ENCODE measurements at regions not wholly inside any gene's neighbourhood (a gene's known extent, or its start where the extent isn't known, plus 50 kb on each side); places are given as distances from the start of the nearest gene placed in this dataset.
A peak's percentile ranks its signal among the peaks of the same experiment; 100 is the strongest.
"Not testable (repeated sequence)": the region's sequence is repeated elsewhere in the genome, so short reads cannot be mapped to it uniquely, and the experiment has no call there.

DNA sequence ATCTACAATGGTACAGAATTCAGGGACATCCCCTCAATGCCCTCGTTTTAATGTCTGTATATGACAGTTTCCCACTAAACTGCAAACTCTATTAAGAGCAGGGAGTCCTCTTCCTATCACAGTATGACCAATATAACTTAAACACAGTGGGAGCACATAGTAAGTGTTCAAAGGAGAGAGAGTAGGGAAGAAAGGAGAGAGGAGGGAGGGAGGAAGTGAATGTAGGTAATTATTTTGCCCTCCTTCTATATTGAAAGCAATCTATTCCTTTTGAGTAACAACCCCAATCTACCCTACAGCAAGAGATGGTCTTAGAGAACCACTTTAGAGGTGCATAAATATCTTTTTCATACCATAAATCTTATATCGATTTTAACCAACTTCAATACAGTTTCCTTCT is 121.4 kb downstream of the MRPL39 start:
- DNase-seq, result no peak

DNA sequence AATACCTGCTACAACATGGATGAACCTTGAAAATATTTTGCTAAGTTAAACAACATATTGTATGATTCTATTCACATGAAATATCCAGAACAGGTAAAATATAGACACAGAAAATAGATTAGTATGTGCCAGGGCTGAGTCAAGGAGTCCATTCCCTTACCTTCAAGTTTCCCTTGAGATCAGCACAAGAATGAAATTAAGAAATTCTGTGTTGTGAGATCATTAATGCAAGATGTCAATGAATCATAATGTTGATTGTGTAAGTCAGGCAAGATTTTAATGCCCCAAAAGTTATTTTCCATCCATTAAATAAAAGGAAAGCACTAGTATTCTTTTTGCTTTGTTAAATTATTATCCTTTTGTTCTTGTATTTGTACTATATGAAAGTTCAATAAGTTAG is 139.4 kb downstream of the MRPL39 start:
- DNase-seq, result no peak

DNA sequence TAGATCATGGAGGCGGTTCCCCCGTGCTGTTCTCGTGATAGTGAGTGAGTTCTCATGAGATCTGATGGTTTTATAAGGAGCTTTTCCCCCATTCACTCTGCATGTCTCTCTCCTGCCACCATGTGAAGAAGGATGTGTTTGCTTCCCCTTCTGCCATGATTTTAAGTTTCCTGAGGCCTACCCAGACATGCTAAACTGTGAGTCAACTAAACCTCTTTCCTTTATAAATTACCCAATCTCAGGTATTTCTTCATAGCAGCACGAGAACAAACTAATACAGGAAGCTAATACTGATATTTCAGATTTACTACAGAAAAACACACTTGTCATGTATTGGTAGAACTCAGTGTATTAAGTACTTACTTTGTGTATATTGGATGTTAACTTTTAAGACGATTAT is 140.2 kb downstream of the MRPL39 start:
- not testable (repeated sequence) for DNase-seq

DNA sequence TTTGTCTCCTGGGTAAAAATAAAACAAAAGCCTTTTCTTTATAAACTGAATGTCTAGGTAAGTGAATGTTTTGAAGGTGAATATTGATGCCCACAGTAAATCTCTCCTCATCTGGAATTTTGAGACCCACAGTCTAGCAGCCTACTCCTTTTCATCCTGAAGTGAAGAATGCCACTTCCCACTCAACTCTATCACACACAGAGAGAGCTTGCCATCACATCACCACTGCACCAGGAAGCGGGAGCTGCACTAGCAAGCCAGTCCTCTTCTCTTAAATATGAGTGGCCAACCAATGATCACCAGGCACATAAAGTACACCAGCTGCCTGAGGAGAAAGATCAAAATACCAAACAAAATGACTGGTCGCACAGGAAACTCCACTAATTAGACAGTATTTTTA is 140.8 kb downstream of the MRPL39 start:
- no peak for DNase-seq

DNA sequence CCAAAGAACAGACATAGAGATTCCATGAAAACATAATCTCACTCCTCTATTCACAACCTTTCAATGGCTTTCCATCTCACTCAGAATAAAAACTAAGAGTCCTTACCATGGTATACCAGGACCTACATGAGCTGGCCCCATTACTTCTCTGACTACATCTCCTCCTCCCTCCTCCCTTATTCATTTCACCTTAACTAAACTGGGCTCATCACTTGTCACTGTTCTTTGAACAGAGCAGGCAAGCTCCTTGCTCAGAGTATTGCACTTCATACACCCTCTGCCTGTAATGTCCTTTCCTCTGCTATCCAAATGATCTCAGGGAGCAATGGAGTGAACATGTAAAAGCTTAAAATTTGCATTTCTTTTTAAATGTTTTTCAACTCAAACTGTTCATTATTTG is 142.0 kb downstream of the MRPL39 start:
- no peak for DNase-seq

DNA sequence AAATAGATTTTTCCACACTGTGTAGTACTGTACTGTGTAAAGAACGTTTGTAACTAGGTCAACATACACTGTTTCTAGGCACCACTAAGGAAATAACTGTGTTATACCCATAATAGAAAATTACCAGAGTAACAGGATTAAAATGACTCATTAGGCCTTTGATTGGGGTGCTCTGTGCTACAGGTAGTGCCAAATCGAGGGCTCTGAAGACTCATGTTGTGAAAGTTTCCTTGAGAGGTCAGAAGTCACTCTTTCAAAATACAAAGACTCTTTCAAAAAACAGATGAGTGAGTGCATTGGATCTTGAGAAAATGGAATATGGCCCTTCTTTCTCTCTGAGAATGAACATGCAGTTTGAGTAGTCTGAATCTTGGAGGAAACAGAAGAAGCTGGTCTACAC is 143.0 kb downstream of the MRPL39 start:
- DNase-seq, result peak; percentile 59

DNA sequence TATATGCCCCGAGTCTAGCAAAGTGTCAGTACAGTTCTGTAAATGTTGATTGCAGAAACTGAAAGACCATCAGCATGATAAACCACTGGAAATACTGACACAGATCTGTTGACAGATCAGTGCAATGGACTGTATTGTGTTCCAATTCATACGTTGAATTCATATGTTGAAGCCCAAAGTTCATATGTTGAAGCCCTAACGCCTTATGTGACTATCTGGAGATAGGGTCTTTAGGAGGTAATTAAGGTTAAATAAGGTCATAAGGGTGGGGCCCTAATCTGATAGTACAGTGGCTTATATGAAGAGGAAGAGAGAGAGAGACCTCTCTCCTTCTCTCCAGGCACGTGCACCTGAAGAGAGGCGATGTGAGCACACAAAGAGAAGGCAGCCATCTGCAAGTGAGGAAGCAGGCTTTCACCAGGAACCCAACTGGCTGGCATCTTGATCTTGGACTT is 144.7 kb downstream of the MRPL39 start:
- no peak for DNase-seq

DNA sequence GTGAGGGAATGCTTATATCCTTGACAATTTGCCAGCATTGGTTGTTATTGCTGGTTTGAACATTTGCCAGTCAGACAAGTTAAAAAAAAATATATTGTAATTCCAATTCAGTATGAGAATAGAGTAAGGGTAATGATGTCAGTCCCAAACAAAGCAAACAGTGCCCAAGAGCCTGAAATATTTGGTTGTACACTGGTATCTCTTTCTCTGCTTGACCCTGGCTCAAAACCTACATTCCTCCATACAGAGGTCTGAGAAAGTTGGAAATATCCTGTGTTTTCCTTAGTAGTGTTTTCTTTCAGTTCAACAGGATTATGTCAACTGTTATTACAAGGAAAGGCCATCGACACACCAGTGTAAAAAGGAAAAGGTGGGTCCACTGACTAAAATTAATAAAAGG is 145.6 kb downstream of the MRPL39 start:
- no peak for DNase-seq

DNA sequence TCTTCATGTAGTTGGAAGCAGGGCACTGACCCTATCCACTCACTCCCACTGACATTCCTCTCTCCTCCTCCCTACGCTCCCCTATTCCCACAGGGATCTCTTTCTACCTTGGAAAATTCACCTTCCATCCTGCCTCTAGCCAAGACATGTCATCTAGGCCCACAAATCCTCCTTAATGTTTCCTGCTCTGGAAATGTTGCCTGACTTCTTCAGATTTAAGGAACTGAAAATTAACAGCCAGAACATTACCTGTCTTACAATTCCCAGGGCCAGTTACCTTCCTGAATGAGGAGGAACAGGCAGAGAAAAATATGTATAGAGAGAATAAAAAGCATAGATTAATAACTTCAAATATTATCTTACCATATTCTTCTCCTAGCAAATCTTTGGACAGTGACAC is 147.3 kb downstream of the MRPL39 start:
- DNase-seq, result no peak

DNA sequence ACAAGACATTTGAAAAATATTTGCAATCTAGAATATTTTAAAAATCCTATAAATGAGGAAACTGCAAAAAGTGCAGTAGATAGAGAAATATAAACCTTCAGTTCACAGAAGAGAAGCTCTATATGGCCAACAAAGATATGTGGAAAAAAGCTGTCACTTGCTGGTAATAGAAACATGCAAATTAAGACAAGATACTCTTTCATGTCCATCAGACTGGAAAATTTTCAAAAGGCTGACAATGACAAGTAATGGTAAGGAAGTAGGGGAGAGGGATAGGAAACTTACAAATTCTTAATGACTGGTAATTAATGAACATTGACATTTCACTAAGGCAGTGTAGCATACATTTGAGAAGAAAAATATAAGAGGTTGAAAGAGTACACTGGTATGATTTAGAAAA is 147.9 kb downstream of the MRPL39 start:
- no peak for DNase-seq

DNA sequence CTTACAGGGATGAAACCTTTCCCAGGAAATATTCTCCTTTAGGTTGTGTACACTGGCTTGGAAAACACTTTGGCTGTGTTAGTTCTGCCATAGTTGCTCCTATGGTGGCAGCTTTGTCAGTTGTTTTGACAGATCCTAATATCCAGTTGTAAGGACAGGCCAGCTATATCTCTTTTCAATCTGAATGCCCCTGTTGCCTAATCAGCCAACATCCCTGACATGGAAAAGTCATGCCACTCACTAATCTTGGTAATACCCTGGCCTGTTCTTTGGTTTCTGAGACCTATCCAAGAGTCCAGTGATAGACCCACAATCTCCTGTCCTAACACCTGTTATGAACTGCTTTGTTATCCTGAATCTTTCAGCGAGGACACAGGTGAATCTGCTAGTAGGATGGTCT is 148.8 kb downstream of the MRPL39 start:
- DNase-seq, result no peak

DNA sequence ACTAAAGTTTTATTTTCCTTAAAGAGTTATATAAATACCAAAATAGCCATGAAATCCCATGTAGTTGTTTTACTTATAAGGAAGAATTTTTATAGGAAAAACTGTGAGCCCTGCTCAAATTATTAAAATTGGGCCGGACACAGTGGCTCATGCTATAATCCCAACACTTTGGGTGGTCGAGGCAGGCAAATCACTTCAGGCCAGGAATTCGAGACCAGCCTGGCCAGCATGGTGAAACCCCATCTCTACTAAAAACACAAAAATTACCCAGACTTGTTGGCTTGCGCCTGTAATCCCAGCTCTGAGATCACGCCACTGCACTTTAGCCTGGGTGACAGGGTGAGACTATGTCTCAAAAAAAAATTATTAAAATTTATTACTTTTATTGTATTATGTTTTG is 149.3 kb downstream of the MRPL39 start:
- no peak for DNase-seq

DNA sequence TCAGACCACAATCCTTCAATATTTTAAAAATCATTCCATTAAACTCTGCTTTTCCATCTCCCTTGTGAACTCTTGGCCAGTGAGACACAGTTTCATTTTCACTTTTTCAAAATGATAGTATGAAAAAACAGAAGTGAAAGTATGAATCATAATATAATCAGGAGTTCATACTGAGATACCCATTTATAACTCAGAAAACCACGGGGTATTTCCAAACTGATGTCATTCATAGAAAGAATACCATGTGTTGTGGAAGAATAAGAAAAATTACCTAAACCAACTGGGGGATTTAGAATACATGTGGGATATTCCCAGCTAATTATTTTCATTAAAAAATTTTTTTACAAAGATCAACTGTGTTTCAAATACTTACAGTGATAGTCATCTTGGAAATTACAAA is 149.9 kb downstream of the MRPL39 start:
- DNase-seq, result peak; percentile 82

DNA sequence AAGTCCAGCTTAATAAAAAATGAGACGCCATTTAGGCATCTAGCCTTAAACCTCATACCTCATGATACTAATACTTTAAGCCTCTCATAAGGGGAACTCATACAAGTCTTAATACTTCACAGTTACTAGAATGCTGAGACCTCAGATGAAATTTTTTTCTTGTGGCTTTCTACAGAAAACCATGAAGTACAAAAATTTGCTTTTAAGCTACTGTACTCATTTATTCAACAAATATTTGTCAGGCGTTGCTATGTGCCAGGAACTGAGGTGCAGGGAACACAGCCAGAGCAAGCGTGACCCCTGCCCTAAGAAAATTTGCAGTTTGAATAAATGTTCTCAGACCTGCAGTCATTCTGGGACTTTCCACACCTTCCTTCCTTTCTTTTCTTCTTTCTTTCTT is 150.6 kb downstream of the MRPL39 start:
- peak; percentile 65 for DNase-seq

DNA sequence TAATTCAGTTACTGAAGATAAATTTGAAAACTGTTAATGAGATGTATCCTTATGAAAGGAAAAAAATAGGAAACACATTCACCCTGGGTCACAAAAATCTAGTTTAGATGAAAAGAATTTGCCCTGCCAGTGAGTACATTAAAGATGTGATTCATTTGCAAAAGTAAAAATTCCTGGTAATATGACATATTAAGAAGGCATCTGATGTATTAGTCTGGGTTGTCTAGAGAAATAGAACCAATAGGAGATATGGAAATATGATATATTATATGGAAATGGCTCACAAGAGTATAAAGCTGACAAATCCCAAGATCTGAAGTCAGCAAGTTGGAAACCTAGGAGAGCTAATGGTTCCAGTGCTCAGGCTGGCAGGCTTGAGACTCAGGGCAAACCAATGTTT is 153.8 kb downstream of the MRPL39 start:
- no peak for DNase-seq

DNA sequence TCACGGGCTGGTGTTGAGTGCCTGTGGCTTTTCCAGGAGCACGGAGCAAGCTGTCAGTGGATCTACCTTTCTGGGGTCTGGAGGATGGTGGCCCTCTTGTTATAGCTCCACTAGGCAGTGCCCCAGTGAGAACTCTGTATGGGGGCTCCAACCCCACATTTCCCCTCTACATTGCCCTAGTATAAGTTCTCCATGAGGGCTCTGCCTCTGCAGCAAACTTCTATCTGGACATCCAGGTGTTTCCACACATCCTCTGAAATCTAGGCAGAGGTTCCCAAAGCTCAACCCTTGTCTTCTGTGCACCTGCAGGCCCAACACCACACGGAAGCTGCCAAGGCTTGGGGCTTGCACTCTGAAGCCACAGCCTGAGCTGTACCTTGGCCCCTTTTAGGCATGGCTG is 157.3 kb downstream of the MRPL39 start:
- no peak for DNase-seq

DNA sequence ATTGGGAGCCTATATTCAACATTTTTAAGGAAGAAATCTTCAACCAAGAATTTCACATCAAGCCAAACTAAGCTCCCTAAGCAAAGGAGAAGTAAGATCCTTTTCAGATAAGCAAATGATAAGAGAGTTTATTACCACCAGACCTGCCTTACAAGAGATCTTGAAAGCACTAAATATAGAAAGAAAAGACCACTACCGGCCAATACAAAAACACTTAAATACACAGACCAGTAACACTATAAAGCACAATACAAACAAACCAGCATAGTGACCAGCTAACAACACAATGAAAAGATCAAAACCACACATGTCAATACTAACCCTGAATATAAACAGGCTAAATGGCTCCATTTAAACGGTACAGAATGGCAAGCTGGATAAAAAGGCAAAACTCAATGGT is 165.4 kb downstream of the MRPL39 start:
- DNase-seq, result no peak

DNA sequence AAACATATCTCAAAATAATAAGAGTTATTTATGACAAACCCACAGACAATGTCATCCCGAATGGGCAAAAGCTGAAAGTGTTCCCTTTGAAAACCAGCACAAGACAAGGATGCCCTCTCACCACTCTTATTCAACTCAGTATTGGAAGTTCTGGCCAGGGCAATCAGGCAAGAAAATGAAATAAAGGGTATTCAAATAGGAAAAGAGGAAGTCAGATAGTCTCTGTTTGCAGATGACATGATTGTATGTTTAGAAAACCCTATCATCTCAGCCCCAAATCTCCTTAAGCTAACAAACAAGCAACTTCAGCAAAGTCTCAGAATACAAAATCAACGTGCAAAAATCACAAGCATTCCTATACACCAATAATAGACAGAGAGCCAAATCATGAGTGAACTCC is 169.8 kb downstream of the MRPL39 start:
- not testable (repeated sequence) for DNase-seq

DNA sequence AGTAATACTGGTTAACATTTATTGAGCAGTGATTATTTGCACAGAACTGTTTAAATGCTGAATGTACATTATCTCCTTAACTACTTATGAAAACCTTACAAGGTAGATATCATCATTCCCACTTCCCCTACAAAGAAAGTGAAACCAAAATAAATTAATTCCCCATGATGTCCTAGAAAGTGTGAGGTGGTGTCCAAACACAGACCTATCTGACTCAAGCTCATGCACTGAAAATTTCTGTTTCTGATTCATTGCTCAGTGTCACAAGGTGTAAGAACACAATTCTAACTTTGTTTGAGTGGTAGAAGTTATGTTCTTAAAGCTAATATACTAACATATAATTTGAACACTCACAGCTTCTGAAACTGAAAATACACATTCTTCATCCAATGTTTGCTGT is 178.7 kb downstream of the MRPL39 start:
- DNase-seq, result peak; percentile 1

DNA sequence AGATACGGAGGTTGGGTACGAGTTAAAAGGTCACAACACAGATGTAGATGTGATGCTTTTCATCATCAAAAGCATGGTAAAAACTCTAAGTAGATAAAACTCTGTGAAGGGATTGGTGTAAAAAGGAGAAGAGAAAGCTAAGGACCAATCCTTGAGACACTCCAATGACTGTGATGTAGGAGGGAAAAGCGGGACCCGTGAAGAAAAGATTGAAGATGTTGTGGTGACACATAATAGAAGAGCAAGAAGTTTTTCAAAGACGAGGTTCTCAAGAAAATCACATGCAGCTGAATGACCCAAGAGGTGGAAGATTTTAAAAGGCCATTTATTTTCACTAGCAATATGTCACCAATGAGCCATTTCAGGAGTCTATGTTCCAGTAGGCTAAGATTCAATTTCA is 179.5 kb downstream of the MRPL39 start:
- DNase-seq, result no peak

DNA sequence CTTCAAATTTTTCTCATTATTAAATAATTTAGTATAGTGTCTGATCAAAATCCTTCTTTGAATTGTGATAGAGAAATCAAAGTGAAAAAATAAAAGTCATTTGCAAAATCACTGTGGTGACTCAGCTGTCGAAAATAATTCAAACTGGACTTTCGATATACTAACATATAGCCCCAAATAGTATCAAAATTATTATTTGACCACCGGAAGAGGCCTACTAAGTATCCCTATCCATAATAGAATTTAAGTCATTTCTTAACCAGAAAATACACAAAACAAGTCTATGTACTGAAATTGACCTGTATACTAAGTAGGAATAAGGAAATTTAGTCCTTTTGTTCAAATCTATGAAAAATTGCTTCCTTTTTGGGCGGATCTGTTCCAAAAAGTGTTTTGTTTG is 180.7 kb downstream of the MRPL39 start:
- DNase-seq, result no peak

DNA sequence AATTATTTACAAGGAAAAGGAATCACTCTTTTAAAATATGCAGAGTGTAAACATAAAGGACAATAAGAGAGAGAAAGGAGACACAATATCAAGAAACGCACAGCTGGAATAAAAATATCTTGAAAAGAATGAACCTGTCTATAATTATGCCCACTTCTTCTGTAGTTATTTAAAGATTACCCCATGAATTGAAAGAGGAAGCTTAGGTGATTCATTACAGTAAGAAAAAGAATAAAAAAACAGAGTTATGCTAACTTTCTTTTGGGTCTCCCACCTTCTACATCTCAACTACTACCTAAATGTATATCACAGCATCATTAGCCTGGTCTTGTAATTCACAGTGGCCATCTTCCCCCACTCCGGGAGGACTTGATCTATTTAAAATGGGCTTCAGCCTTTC is 182.1 kb downstream of the MRPL39 start:
- DNase-seq, result no peak

DNA sequence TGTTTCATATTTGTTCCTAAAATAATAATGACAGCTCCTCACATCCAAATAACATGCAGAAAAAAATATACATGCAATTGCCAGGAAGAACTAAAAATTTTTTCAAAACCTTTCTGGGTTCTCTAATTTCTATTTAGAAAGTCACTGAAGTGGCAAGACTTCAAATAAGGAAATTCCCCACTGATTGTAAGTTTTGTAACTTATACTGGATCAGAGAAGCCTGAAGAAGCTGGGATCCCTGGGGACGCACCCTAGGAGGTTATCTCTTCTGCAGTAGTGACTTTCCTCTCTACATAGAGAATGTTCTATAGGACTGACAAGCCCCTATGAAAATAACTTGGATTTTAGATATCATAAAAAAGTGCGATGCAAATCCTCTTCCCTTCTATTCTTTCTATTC is 182.6 kb downstream of the MRPL39 start:
- DNase-seq, result no peak

DNA sequence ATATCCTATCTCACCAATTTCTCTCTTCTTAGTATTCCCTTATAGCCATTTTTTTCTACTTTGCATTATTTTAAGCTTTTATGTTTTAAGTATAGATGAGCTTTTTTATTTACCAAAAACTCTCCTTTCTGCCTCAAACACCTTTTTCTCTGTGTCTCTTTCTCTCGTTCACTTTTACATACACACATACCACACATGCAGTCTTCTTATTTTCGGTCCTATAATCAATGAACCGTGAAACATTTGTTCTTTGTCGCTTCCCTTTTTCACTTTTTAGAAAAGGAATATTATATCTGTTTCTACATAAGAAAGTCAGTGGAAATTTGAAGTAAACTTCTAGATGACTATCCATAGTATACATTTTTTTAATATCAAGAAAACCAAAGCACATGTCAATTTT is 183.2 kb downstream of the MRPL39 start:
- no peak for DNase-seq

DNA sequence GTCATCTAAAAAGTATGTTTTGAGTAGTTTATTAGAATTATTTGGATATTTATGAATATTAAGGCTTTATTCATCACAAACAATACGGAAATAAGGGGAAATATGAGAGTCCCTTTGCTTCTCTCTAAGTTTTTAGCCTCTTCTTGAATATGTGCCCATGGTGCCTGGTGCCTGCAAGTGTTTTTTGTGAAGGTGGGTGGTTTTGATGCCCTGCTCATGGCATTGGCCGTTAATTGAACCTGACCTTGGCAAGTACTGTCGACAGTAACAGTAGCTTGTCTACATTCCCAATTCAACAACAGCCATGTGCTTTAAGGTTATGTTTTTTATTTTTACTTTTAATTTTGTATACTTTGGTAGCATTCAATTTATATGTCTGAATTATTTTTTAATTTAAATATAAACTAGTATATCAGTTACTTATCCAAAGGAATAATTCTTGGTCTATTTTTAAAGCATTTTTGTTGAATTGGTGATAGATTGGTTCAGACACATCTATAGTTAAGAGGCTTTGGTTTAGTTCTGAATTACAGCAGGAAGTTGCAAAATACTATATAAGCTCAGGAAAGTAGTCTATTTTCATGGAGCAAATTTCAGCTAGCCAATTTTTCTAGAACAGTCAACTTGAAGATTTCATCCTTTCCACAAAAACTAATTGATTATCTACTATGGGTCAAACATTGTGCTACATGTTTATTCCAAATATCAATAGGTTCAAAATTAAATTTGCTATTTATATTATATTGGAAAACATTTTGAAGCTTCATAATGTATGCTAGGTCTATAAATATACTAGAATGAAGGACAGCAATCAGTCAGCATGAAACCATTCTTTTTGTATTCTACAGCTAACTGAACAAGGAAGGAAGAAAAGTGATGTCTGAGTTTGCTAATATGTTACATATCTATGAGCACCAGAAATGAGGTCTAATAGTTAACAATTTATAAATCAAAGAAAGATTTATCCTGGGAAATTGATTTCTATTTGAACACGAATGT is 184.4 kb downstream of the MRPL39 start:
- DNase-seq, result no peak
